HepG2 (cell line): ENCODE measurements at regions not wholly inside any gene's neighbourhood (a gene's known extent, or its start where the extent isn't known, plus 50 kb on each side); places are given as distances from the start of the nearest gene placed in this dataset.

Experiments
- ATAC-seq: fragments of 200-7000 bp; cut with Tn5 transposase; 3 replicates; pipeline ENCODE4 v1.9.1; 2020; ENCODE audit warnings: mild to moderate bottlenecking, moderate library complexity
- BruUV-seq: library from RNA; stranded (reverse); fragments of 400-500 nt; replicated peaks from 2 replicates; lab custom pipeline; 2021; lab: Mats Ljungman, UMichigan
- CTCF ChIA-PET: fragments of 300-600 bp; formaldehyde crosslinking; extraction: SDS; loops from one replicate; lab custom pipeline; 2021; ENCODE audit warnings: low total read pairs, inconsistent platforms, low intra/inter-chr PET ratio; lab: Yijun Ruan, JAX
- POLR2A ChIA-PET: fragments of 350-600 bp; sonication (Branson Sonifier 250); formaldehyde crosslinking; loops from one replicate; lab custom pipeline; 2020; ENCODE audit warnings: antibody characterized with exemption, inconsistent platforms; lab: Yijun Ruan, JAX
- DNase-seq: peaks from one replicate; pipeline ENCODE4 v3.0.0-alpha.2; 2015; ENCODE audit warnings: low spot score
- FAIRE-seq: peaks from 3 replicates; lab custom pipeline; 2011; peaks lifted over from hg19 to GRCh38; lab: Jason Lieb, UNC
- H2AFZ ChIP-seq: one replicate; pipeline ENCODE4 v1.6.1; 2011; ENCODE audit warnings: low read length, inconsistent platforms
- H3K27ac ChIP-seq: fragments of 300-600 bp; 3 replicates; pipeline ENCODE4 v1.8.0; 2011; ENCODE audit warnings: mixed run types, mild to moderate bottlenecking, mixed read lengths, low read length, inconsistent platforms; ENCODE audit not compliant: insufficient read depth; ENCODE audit errors: extremely low read length
- H3K27me3 ChIP-seq, 2 experiments: fragments of 200-600 bp in 1 of 2; 2 replicates in 1 of 2; 3 replicates in 1 of 2; pipeline versions ENCODE4 v1.6.0 to v1.8.0; 2011; ENCODE audit warnings: low read length in 2 of 2, mild to moderate bottlenecking in 2 of 2, moderate library complexity in 2 of 2, inconsistent platforms in 1 of 2; ENCODE audit not compliant: insufficient read depth in 2 of 2, control insufficient read depth in 1 of 2
- H3K36me3 ChIP-seq, 2 experiments: fragments of 200-600 bp in 1 of 2; replicated peaks in 1 of 2; 2 replicates in 1 of 2; 3 replicates in 1 of 2; pipeline versions ENCODE4 v1.5.1 to v1.8.0; 2011; ENCODE audit warnings: low read length in 2 of 2, inconsistent platforms in 1 of 2; ENCODE audit not compliant: insufficient read depth in 2 of 2, control insufficient read depth in 1 of 2
- H3K4me1 ChIP-seq: 2 replicates; pipeline ENCODE4 v1.5.1; 2012; ENCODE audit warnings: low read length, inconsistent platforms; ENCODE audit not compliant: insufficient read depth
- H3K4me2 ChIP-seq: 2 replicates; pipeline ENCODE4 v1.6.0; 2011; ENCODE audit warnings: low read depth, low read length, inconsistent platforms
- H3K4me3 ChIP-seq, 3 experiments: fragments of 200-600 bp in 1 of 3; sonication (generic), shearing (Covaris generic) in 1 of 3; replicated peaks in 1 of 3; 2 replicates each; pipeline ENCODE4 v1.5.1; 2011 to 2016; ENCODE audit warnings: low read length in 3 of 3, inconsistent platforms in 2 of 3, low read depth in 2 of 3, mild to moderate bottlenecking in 2 of 3, control low read depth in 1 of 3, mixed read lengths in 1 of 3; ENCODE audit not compliant: insufficient read depth in 1 of 3
- H3K79me2 ChIP-seq: one replicate; pipeline ENCODE4 v1.6.1; 2011; ENCODE audit warnings: low read length, inconsistent platforms; ENCODE audit not compliant: insufficient read depth
- H3K9ac ChIP-seq: 2 replicates; pipeline ENCODE4 v1.6.0; 2011; ENCODE audit warnings: mild to moderate bottlenecking, low read depth, low read length, inconsistent platforms; ENCODE audit not compliant: insufficient read depth
- H3K9me3 ChIP-seq: 2 replicates; pipeline ENCODE4 v1.5.1; 2012; ENCODE audit warnings: mild to moderate bottlenecking, low read length
- H4K20me1 ChIP-seq: 2 replicates; pipeline ENCODE4 v1.6.0; 2011; ENCODE audit warnings: inconsistent platforms, mild to moderate bottlenecking, low read length, moderate library complexity; ENCODE audit not compliant: insufficient read depth
- ELF3 ChIP-seq: IDR thresholded peaks from 2 replicates; pipeline ENCODE4 v1.6.1; 2016; ENCODE audit warnings: missing genetic modification reagents, missing compliant biosample characterization
- ESRRA ChIP-seq: sonication (generic); formaldehyde crosslinking; IDR thresholded peaks from 2 replicates; pipeline ENCODE4 v1.5.1; 2020; ENCODE audit warnings: mild to moderate bottlenecking, low read depth, missing genetic modification reagents
- FOXK2 ChIP-seq: fragments of 450-650 bp; IDR thresholded peaks from 2 replicates; pipeline ENCODE4 v1.6.1; 2016
- HES4 ChIP-seq: sonication (generic); formaldehyde crosslinking; IDR thresholded peaks from 2 replicates; pipeline ENCODE4 v1.9.0; 2021; ENCODE audit warnings: mild to moderate bottlenecking, missing genetic modification reagents, borderline replicate concordance
- HNRNPL ChIP-seq: fragments of 200-400 bp; formaldehyde crosslinking; IDR thresholded peaks from 2 replicates; pipeline ENCODE4 v1.6.1; 2017; ENCODE audit warnings: mild to moderate bottlenecking, low read depth, low read length
- HOXA9 ChIP-seq: sonication (generic); formaldehyde crosslinking; IDR thresholded peaks from 2 replicates; pipeline ENCODE4 v1.8.1; 2022; ENCODE audit warnings: missing genetic modification reagents, mild to moderate bottlenecking, moderate library complexity, borderline replicate concordance
- NONO ChIP-seq, 2 experiments: fragments of 450-650 bp in 1 of 2; sonication (generic) in 1 of 2; formaldehyde crosslinking in 1 of 2; IDR thresholded peaks in 1 of 2; conservative IDR thresholded peaks in 1 of 2; 2 replicates each; pipeline versions ENCODE4 v1.6.1 to v1.8.0; 2017 to 2022; ENCODE audit warnings: mild to moderate bottlenecking in 1 of 2, missing genetic modification reagents in 1 of 2, moderate library complexity in 1 of 2
- SRY ChIP-seq: sonication (generic); formaldehyde crosslinking; IDR thresholded peaks from 2 replicates; pipeline ENCODE4 v1.8.0; 2022; ENCODE audit warnings: mild to moderate bottlenecking, missing genetic modification reagents
- ZMYM2 ChIP-seq: sonication (generic); formaldehyde crosslinking; IDR thresholded peaks from 2 replicates; pipeline ENCODE4 v1.8.0; 2022; ENCODE audit warnings: mild to moderate bottlenecking, missing genetic modification reagents
- ZNF629 ChIP-seq: sonication (generic); formaldehyde crosslinking; conservative IDR thresholded peaks from 2 replicates; pipeline ENCODE4 v1.5.0; 2020; ENCODE audit warnings: missing genetic modification reagents
- WGBS: methylation state at CpG from one replicate; pipeline ENCODE4 v1.1.6; 2017; ENCODE audit warnings: low lambda C conversion rate; 5-methylcytosine and 5-hydroxymethylcytosine counted together
- in situ Hi-C: cut with HindIII; loops from 2 replicates; pipeline ENCODE4 v1.10.0; 2017; ENCODE audit warnings: low pct_unique_long_range_greater_than_20kb; ENCODE audit not compliant: extremely low pct_ligation_motif_present
- intact Hi-C: fragments of 100-400 bp; cut with micrococcal nuclease; formaldehyde crosslinking; loops from one replicate; pipeline ENCODE4 v1.10.0; 2022; ENCODE audit not compliant: unreplicated experiment
- TF ChIP-seq, protein P1 (sequence below): sonication (generic); formaldehyde crosslinking; IDR thresholded peaks from 2 replicates; pipeline ENCODE4 v1.4.0; 2020; ENCODE audit warnings: mild to moderate bottlenecking, missing genetic modification reagents
- TF ChIP-seq, protein P2 (sequence below): sonication (generic); formaldehyde crosslinking; IDR thresholded peaks from 2 replicates; pipeline ENCODE4 v1.4.0; 2020; ENCODE audit warnings: low read depth, mild to moderate bottlenecking, missing genetic modification reagents
- TF ChIP-seq, protein P3 (sequence below): sonication (generic); formaldehyde crosslinking; IDR thresholded peaks from 2 replicates; pipeline ENCODE4 v1.5.1; 2020; ENCODE audit warnings: mild to moderate bottlenecking, moderate library complexity, missing genetic modification reagents
- TF ChIP-seq, protein P4 (sequence below): sonication (generic); formaldehyde crosslinking; IDR thresholded peaks from 2 replicates; pipeline ENCODE4 v1.4.0; 2020; ENCODE audit warnings: missing genetic modification reagents

DNA sequence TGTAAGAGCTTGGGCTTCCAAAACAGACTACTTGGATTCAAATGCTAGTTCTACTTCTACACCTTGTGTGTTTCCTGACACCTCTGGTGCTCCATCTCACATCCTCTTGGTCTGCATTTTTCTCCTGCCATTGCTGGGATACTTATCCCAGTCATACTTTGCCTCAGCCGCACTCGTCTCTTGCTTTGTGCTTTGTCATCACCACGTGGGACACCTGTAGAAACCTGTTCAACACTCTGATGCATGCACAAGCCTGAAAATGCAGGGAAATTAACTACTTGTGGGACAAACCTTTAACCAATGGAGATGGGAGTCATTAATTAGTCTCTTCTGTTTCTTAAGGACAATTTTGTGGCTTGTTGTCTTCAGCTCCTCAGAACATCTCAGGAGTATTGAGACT is 94.2 kb upstream of the PHYHIPL start:
- ATAC-seq (no peak), FAIRE-seq (no peak), DNase-seq (no peak)
- TF ChIP-seq, protein P1, sequence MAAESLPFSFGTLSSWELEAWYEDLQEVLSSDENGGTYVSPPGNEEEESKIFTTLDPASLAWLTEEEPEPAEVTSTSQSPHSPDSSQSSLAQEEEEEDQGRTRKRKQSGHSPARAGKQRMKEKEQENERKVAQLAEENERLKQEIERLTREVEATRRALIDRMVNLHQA (CRISPR knock-in tag) = no peak
- TF ChIP-seq NONO (IDR thresholded peaks at IDR 0.05) (no peak), NONO (CRISPR knock-in tag; conservative IDR thresholded peaks at IDR 0.05) (no peak), ZMYM2 (no peak), ESRRA (CRISPR knock-in tag) (no peak), FOXK2 (no peak), ELF3 (CRISPR knock-in tag) (no peak), HNRNPL (no peak), HES4 (CRISPR knock-in tag) (no peak), ZNF629 (CRISPR knock-in tag) (no peak), HOXA9 (CRISPR knock-in tag) (no peak), SRY (CRISPR knock-in tag) (no peak)
- TF ChIP-seq, protein P2, sequence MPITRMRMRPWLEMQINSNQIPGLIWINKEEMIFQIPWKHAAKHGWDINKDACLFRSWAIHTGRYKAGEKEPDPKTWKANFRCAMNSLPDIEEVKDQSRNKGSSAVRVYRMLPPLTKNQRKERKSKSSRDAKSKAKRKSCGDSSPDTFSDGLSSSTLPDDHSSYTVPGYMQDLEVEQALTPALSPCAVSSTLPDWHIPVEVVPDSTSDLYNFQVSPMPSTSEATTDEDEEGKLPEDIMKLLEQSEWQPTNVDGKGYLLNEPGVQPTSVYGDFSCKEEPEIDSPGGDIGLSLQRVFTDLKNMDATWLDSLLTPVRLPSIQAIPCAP = no peak
- TF ChIP-seq, protein P3, sequence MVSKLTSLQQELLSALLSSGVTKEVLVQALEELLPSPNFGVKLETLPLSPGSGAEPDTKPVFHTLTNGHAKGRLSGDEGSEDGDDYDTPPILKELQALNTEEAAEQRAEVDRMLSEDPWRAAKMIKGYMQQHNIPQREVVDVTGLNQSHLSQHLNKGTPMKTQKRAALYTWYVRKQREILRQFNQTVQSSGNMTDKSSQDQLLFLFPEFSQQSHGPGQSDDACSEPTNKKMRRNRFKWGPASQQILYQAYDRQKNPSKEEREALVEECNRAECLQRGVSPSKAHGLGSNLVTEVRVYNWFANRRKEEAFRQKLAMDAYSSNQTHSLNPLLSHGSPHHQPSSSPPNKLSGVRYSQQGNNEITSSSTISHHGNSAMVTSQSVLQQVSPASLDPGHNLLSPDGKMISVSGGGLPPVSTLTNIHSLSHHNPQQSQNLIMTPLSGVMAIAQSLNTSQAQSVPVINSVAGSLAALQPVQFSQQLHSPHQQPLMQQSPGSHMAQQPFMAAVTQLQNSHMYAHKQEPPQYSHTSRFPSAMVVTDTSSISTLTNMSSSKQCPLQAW (CRISPR knock-in tag) = no peak
- TF ChIP-seq, protein P4, sequence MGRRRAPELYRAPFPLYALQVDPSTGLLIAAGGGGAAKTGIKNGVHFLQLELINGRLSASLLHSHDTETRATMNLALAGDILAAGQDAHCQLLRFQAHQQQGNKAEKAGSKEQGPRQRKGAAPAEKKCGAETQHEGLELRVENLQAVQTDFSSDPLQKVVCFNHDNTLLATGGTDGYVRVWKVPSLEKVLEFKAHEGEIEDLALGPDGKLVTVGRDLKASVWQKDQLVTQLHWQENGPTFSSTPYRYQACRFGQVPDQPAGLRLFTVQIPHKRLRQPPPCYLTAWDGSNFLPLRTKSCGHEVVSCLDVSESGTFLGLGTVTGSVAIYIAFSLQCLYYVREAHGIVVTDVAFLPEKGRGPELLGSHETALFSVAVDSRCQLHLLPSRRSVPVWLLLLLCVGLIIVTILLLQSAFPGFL (CRISPR knock-in tag) = no peak
- POLR2A ChIA-PET = interaction anchor here (0.6 to 0.9 kb wide), 2 partner anchors 93 to 118 kb away, joined by 3 read pairs; no protein-coding TSS in a partner anchor
- no TSS peak for BruUV-seq
- Histone ChIP-seq H3K36me3 (no peaks in the 10 kb centered on the region), H3K79me2 (no peaks in the 10 kb centered on the region), H2AFZ (no peak overlapping the region), H3K27me3 (no peaks in the 10 kb centered on the region), H3K9ac (no peak overlapping the region), H3K4me3 (no peak overlapping the region), H3K9me3 (no peaks in the 10 kb centered on the region), H3K27ac (no peak overlapping the region), H4K20me1 (no peaks in the 10 kb centered on the region), H3K4me2 (no peak overlapping the region), H3K4me1 (peaks cover 46% of the 10 kb centered on the region)
- in situ Hi-C loops (no loop called here), intact Hi-C loops (no loop called here)
- CTCF ChIA-PET = no interaction called here
- WGBS = 98% methylated on average over 3 of the region's 3 CpGs
